HEK293T (cell line): ENCODE measurements at regions not wholly inside any gene's neighbourhood (a gene's known extent, or its start where the extent isn't known, plus 50 kb on each side); places are given as distances from the start of the nearest gene placed in this dataset.

Source experiments
- CTCF ChIA-PET: fragments of 350-600 bp; formaldehyde crosslinking; extraction: SDS; loops from one replicate; lab custom pipeline; 2021; ENCODE audit warnings: antibody characterized with exemption, inconsistent platforms; lab: Yijun Ruan, JAX
- POLR2A ChIA-PET: fragments of 350-600 bp; formaldehyde crosslinking; extraction: SDS; loops from one replicate; lab custom pipeline; 2020; ENCODE audit warnings: antibody characterized with exemption, inconsistent platforms; lab: Yijun Ruan, JAX
- DNase-seq: peaks from one replicate; pipeline ENCODE4 v3.0.0; 2012; ENCODE audit warnings: mixed read lengths; ENCODE audit errors: extremely low spot score
- ARNT ChIP-seq: fragments of 450-650 bp; IDR thresholded peaks from 2 replicates; pipeline ENCODE4 v1.6.1; 2017; ENCODE audit warnings: mild to moderate bottlenecking
- BHLHE40 ChIP-seq: fragments of 450-650 bp; IDR thresholded peaks from 2 replicates; pipeline ENCODE4 v1.6.1; 2016; ENCODE audit warnings: mild to moderate bottlenecking, moderate library complexity, borderline replicate concordance
- CTBP1 ChIP-seq: fragments of 450-650 bp; IDR thresholded peaks from 2 replicates; pipeline ENCODE4 v1.6.1; 2016; ENCODE audit warnings: borderline replicate concordance
- ELF4 ChIP-seq: fragments of 450-650 bp; IDR thresholded peaks from 2 replicates; pipeline ENCODE4 v1.6.1; 2017; ENCODE audit warnings: antibody characterized with exemption
- FOXA1 ChIP-seq: fragments of 450-650 bp; IDR thresholded peaks from 2 replicates; pipeline ENCODE4 v1.6.1; 2016; ENCODE audit warnings: mild to moderate bottlenecking
- FOXK2 ChIP-seq: fragments of 450-650 bp; IDR thresholded peaks from 2 replicates; pipeline ENCODE4 v1.6.1; 2016; ENCODE audit warnings: mild to moderate bottlenecking
- FOXM1 ChIP-seq: fragments of 450-650 bp; IDR thresholded peaks from 2 replicates; pipeline ENCODE4 v1.6.1; 2017; ENCODE audit warnings: mild to moderate bottlenecking, borderline replicate concordance
- HDGF ChIP-seq: fragments of 450-650 bp; IDR thresholded peaks from 2 replicates; pipeline ENCODE4 v1.6.1; 2017; ENCODE audit warnings: antibody characterized with exemption, borderline replicate concordance
- L3MBTL2 ChIP-seq: fragments of 450-650 bp; conservative IDR thresholded peaks from 2 replicates; pipeline ENCODE4 v1.6.1; 2016; ENCODE audit warnings: mild to moderate bottlenecking
- LEF1 ChIP-seq: fragments of 450-650 bp; IDR thresholded peaks from 2 replicates; pipeline ENCODE4 v1.6.1; 2017; ENCODE audit warnings: mild to moderate bottlenecking, borderline replicate concordance
- NFRKB ChIP-seq: fragments of 450-650 bp; IDR thresholded peaks from 2 replicates; pipeline ENCODE4 v1.6.1; 2016; ENCODE audit warnings: mild to moderate bottlenecking, moderate library complexity
- SP1 ChIP-seq: fragments of 450-650 bp; IDR thresholded peaks from 2 replicates; pipeline ENCODE4 v1.6.1; 2017
- SUZ12 ChIP-seq: fragments of 450-650 bp; IDR thresholded peaks from 2 replicates; pipeline ENCODE4 v1.6.1; 2016; ENCODE audit warnings: mild to moderate bottlenecking
- TARDBP ChIP-seq: fragments of 450-650 bp; IDR thresholded peaks from 2 replicates; pipeline ENCODE4 v1.6.1; 2016
- ZNF384 ChIP-seq: fragments of 450-650 bp; IDR thresholded peaks from 2 replicates; pipeline ENCODE4 v1.6.1; 2016
- TF ChIP-seq, protein P1 (sequence below): fragments of 450-650 bp; IDR thresholded peaks from 2 replicates; pipeline ENCODE4 v1.6.1; 2016

GRCh38 chr6:121652726-121653623 is 217.5 kb downstream of the GJA1 start:
- ChIA-PET POLR2A (no interaction called here), CTCF (no interaction called here)
- no peak for DNase-seq
- no peak for TF ChIP-seq L3MBTL2
- TF ChIP-seq HDGF = no peak
- no peak for TF ChIP-seq ZNF384
- TF ChIP-seq SP1 = no peak
- no peak for TF ChIP-seq FOXM1
- no peak for TF ChIP-seq FOXK2
- TF ChIP-seq CTBP1 = no peak
- no peak for TF ChIP-seq TARDBP
- no peak for TF ChIP-seq SUZ12
- no peak for TF ChIP-seq ELF4
- no peak for TF ChIP-seq LEF1
- no peak for TF ChIP-seq BHLHE40
- no peak for TF ChIP-seq FOXA1
- TF ChIP-seq NFRKB = no peak
- TF ChIP-seq ARNT = no peak
- TF ChIP-seq, protein P1, sequence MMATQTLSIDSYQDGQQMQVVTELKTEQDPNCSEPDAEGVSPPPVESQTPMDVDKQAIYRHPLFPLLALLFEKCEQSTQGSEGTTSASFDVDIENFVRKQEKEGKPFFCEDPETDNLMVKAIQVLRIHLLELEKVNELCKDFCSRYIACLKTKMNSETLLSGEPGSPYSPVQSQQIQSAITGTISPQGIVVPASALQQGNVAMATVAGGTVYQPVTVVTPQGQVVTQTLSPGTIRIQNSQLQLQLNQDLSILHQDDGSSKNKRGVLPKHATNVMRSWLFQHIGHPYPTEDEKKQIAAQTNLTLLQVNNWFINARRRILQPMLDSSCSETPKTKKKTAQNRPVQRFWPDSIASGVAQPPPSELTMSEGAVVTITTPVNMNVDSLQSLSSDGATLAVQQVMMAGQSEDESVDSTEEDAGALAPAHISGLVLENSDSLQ = no peak

DNA sequence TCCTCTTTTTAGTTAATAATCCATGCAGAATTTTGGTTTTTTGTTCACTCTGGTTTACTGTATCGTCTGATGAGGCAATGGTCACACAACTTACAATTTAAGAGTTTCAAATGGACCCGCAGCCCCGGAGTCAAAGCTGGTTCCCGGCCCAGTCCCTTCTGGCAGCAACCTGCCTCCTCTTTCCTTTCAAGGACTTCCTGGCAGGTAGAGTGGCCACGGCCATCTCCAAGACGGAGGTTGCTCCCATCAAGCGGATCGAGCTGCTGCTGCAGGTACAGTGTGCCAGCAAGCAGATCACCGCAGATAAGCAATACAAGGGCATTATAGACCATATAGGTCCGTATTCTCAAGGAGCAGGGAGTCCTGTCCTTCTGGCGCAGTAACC is 218.2 kb downstream of the GJA1 start:
- no peak for DNase-seq
- CTCF ChIA-PET = no interaction called here
- POLR2A ChIA-PET = no interaction called here

GRCh38 chr6:121657972-121658371 is 222.5 kb downstream of the GJA1 start:
- POLR2A ChIA-PET = no interaction called here
- no peak for DNase-seq
- CTCF ChIA-PET = interaction anchor here (1.1 kb wide), 1 partner anchor 22 kb away, joined by 3 read pairs; no protein-coding TSS in a partner anchor
- no peak for TF ChIP-seq FOXK2
- no peak for TF ChIP-seq FOXA1
- no peak for TF ChIP-seq SUZ12
- TF ChIP-seq ZNF384 = no peak
- TF ChIP-seq ARNT = no peak

More for the DNA sequence above, 218.2 kb downstream of the GJA1 start:
- TF ChIP-seq LEF1 = no peak
- TF ChIP-seq FOXM1 = no peak
- no peak for TF ChIP-seq TARDBP
- no peak for TF ChIP-seq ARNT
- TF ChIP-seq BHLHE40 = no peak
- no peak for TF ChIP-seq L3MBTL2
- TF ChIP-seq HDGF = no peak
- TF ChIP-seq SUZ12 = no peak
- TF ChIP-seq FOXA1 = no peak

DNA sequence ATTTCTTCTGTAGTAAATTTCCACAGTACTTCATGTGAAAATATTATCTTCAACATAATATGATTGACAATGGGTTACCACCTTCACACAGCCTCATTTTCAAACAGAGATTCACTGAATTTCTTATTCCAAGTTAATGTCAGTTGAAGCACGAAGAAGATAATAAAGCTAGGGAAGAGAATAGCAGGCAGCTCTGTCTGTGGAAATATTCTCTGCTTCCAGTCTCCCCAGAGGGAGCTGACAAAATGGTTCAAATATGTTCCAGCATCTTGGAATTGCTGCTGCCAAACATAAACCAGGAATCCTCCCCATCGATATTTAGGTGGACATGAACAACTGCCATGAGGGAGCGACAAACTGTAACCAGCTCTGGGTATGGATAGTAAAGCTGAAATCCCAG is 224.8 kb downstream of the GJA1 start:
- CTCF ChIA-PET = no interaction called here
- no peak for DNase-seq
- TF ChIP-seq LEF1 (no peak), CTBP1 (no peak), HDGF (no peak), FOXA1 (no peak), FOXM1 (no peak), TARDBP (no peak), SUZ12 (no peak), SP1 (no peak), BHLHE40 (no peak), FOXK2 (no peak), ARNT (no peak), ELF4 (no peak), NFRKB (no peak), L3MBTL2 (no peak), ZNF384 (no peak)
- TF ChIP-seq, protein P1 = no peak
- POLR2A ChIA-PET = no interaction called here

- no peak for DNase-seq
- POLR2A ChIA-PET = no interaction called here
- TF ChIP-seq ARNT = no peak
- TF ChIP-seq, protein P1 = no peak
- TF ChIP-seq FOXM1 = no peak
- no peak for TF ChIP-seq L3MBTL2
- TF ChIP-seq HDGF = no peak
- no peak for TF ChIP-seq SP1
- TF ChIP-seq ZNF384 = no peak
- no peak for TF ChIP-seq BHLHE40
- no peak for TF ChIP-seq FOXA1
- no peak for TF ChIP-seq LEF1
- TF ChIP-seq FOXK2 = no peak
- no peak for TF ChIP-seq NFRKB
- no peak for TF ChIP-seq CTBP1
- CTCF ChIA-PET = interaction anchor here (0.6 kb wide), 1 partner anchor 35 kb away, joined by 4 read pairs; no protein-coding TSS in a partner anchor
Observed at GRCh38 chr6:121663292-121663810, 227.9 kb downstream of the GJA1 start.

- ChIA-PET CTCF (no interaction called here), POLR2A (no interaction called here)
- no peak for TF ChIP-seq L3MBTL2
- no peak for DNase-seq
Observed at GRCh38 chr6:121664158-121664557, 228.7 kb downstream of the GJA1 start.
